Fibroblast of upper back skin (primary cell): ENCODE measurements at regions not wholly inside any gene's neighbourhood (a gene's known extent, or its start where the extent isn't known, plus 50 kb on each side); places are given as distances from the start of the nearest gene placed in this dataset.
"Not testable (repeated sequence)": the region's sequence is repeated elsewhere in the genome, so short reads cannot be mapped to it uniquely, and the experiment has no call there.

Source experiments
- DNase-seq: peaks from one replicate; pipeline ENCODE4 v3.0.0-alpha.2; 2013

DNA sequence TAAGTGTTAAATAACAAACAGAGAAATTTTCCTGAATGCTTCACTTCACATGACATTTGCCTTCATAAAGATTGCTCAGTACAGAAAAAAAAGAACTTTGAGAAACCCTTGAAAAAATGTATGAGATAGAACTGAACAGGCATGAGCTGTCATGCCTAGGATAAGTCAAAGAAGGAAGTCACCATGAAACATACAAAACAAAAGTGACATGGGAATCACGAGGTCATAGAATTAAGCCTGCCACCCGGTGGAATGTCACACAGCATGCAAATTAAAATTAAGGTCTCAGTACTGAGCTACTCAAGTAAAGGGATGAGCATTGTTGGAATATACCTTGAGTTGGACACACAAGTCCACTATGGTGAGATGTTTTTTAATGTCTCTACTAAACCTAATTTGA is 652.5 kb upstream of the NECTIN3 start:
- no peak for DNase-seq

DNA sequence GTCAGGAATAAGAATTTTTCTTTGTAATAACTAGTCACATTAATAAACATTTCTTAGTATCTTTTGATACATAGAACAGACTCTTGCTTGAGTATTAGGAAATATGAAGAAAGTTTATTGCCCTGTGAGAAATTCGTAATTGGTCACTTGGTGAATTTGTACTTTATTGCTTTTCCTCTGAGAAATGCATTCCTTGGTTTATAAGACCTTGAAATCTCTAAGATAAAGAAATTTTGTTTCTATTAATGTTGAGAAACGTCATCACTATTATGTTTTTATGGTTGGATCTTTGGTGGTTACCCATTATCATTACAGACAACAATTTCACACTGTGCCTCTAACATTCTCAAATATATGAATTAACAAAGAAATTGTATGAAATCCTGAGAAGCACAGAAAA is 652.0 kb upstream of the NECTIN3 start:
- no peak for DNase-seq

DNA sequence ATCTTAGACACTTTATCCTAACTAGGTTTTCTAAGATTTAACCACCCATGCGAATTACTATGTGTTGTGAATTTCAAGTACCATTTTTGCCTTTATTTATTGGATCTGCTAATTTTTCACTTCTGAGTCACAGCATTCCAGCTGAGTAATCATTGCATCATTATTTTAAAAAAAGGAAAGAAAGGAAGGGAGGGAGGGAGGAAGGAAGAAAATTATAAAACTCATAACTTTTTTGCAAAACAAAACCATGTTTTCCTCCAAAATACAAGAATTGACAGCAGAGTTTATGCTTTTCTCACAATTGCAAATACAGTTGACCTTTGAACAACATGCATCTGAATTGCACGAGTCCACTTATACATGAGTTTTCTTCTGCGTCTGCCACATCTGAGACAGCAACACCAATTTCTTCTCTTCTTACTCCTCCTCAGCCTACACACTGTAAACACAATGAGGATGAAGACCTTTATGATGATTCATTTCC is 651.4 kb upstream of the NECTIN3 start:
- peak; percentile 88 for DNase-seq

DNA sequence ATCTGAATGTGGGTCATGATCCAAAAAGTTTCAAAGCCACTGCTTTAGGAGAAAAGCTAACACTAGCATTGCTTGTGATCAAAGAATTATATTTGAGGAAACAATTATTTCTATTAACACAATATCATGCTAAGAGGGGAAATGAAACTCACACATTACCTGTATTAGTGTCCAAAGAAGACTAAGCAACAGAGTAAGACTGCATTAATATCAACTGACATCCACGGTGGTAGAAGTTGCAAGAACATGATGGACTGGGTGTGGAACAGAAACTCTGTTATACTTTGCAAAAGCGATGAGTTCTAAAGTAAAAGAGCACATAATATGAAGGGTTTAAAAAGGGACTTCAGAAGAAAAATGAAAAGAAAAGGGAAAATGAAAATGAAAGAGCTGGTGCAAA is 648.3 kb upstream of the NECTIN3 start:
- no peak for DNase-seq

DNA sequence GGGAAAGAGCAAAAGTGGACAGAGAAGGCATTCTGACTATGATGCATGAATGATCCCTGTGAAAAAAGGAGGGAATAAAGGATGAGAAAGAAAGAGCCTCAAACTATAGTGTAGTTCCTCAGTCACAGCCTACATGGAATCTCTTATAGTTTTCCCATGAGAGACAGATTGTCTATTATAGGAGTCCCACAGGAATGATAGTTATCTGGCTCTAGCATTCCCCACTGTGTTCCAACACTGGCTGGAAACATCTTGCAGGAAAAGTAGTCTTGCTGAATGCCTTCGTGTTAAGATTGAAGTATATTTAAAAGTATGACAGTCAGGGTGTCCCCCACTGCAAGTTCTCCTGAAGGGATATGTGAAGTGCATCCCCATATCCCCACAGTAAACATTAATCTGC is 641.5 kb upstream of the NECTIN3 start:
- DNase-seq: peak; percentile 59

DNA sequence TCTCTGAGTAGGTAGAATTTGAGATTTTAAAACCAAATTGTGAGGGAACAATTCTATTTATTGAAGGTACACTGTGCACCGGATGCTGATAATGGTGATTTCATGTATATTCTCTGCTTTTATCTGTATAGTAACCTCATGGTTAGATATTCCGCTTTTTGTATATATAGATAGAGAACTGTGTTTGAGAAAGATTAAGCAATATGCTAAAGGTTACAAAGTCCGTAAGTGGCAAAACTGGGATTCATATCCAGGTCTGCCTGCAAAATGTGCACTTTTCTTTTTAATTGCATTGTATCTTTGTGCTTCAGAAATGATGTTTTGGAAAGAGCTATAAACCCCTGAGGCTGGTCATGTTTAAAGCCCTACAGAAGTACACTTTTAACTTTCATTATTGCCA is 635.4 kb upstream of the NECTIN3 start:
- DNase-seq: no peak

DNA sequence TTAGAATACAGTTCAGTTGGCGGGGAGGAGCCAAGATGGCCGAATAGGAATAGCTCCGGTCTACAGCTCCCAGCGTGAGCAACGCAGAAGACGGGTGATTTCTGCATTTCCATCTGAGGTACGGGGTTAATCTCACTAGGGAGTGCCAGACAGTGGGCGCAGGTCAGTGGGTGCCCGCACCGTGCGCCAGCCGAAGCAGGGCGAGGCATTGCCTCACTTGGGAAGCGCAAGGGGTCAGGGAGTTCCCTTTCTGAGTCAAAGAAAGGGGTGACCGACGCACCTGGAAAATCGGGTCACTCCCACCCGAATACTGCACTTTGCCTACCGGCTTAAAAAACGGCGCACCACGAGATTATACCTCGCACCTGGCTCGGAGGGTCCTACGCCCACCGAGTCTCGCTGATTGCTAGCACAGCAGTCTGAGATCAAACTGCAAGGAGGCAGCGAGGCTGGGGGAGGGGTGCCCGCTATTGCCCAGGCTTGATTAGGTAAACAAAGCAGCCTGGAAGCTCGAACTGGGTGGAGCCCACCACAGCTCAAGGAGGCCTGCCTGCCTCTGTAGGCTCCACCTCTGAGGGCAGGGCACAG is 631.5 kb upstream of the NECTIN3 start:
- DNase-seq: not testable (repeated sequence)

DNA sequence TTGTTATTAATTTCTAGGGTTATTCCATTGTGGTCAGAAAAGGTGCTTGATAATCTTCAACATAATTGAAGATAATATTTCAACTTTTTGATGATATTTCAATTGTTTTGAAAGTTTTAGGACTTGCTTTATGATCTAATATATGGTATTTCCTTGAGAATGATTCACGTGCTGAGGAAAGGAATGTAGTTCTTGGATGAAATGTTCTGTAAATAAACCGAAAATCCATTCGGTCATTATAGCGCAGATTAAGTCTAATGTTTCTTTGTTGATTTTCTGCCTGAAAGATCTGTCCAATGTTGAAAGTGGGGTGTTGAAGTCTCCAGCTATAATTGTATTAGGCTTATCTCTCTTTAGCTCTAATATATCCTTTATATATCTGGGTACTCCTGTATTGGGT is 617.5 kb upstream of the NECTIN3 start:
- DNase-seq: no peak

DNA sequence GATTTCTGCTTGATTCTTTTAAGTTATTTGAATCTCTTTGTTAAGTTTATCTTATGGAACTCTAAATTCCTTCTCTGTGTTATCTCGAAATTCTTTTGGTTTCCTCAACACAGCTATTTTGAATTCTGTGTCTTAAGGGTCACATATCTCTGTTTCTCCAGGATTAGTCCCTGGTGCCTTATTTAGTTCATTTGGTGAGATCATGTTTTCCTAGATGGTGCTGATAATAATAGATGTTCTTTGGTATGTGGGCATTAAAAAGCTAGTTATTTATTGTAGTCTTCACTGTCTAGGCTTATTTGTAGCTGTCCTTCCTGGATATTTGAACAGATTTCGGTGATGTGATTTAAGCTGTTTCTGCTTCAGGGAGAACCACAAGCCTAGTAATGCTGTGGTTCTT is 615.6 kb upstream of the NECTIN3 start:
- DNase-seq: no peak

DNA sequence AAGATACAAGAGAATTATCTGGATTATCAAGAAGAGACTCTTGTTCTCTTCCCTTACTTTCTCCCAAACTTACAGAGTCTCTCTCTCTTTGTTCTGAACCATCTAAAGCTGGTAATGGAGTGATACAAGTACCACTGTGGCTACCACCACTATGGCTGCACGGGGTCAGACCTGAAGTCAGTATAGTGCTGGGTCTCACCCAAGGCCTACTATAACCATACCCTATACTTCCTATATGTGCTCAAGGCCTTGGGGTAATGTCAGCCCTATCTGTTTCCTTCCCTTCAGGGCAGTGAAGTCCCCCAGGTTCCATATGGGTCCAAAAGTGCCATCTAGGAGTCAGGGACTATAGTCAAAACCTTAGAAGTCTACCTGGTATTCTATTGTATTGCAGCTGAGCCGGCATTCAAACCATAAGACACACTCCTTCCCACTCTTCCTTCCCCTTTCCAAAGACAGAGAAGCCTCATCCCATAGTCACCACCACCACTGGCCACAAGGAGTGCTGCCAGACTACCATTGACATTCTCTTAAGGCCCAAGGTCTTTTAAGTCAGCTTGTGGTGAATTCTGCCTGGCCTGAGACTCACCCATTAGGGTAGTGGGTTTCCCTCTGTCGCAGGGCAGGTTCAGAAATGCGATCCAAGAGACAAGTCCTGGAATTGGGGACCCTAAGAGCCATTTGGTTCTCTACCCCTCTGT is 615.0 kb upstream of the NECTIN3 start:
- no peak for DNase-seq

DNA sequence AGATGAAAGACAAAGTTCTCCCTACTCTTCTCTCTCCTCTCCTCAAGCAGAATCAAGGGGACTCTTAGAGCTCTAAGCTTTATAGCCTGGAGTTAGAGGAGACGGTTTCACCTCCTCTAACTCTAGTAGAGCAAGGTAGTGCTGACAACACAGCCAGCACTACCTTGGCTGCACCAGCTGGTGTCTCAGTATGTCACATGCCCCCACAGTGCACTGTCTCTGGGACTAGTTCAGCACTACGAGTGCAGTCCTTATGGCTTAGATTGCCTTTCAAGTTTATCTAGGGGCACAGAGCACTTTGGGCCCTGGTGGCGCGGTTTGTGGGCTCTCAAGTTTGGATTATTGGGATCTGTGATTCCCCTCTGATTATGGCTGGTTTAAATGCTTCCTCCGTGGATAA is 614.1 kb upstream of the NECTIN3 start:
- no peak for DNase-seq

DNA sequence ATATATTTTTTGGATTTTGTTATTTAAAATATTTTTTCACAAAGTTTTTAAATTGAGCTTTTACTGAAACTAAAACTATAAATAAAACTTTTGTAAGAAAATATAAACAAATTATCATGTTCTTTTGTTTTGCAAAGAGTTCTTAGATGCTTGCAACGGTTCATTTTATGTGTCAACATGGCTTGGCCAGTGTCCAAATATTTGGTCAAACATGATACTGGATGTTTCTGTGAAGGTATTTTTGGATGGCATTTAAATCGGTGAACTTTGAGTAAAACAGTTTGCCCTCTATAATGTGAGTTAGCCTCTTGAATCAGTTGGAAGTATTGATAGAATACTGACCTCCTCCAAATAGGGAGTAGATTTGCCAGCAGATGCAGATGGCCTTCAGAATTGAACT is 612.6 kb upstream of the NECTIN3 start:
- DNase-seq: peak; percentile 22

DNA sequence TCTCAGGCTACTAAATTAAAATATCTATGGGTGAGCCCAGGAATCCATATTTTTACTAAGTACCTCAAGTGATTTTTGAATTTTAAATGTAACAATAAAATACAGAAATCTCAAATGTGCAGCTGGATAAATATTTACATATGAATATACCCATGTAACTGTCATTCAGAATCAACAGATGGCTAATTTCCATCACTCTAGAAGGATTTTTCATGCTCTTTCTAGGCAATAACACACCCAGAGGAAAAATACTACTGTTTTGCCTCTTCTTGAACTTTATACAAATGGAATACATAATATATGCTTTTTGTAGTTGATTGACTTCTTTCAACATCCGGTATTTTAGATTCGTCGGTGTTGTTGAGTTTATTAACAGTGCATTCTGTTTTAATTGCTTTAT is 601.3 kb upstream of the NECTIN3 start:
- no peak for DNase-seq

DNA sequence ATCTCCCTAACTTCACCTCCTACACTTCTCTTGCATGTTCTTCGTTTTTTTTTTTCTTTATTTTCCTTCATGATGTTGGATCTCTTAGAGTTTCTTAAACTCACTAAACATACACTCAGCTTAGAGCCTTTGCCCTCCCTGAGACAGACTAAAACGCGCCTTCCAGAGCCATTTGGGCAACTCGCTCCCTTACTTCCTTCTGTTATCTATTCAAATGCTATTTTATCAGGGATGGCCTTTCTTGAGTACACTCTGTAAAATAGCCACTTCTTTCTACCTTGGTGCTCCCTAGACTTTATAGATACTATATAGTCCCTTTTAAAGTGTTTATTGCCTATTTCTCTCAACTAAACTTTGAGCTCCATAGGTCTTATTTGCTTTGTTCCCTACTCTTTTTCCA is 598.2 kb upstream of the NECTIN3 start:
- DNase-seq: no peak

DNA sequence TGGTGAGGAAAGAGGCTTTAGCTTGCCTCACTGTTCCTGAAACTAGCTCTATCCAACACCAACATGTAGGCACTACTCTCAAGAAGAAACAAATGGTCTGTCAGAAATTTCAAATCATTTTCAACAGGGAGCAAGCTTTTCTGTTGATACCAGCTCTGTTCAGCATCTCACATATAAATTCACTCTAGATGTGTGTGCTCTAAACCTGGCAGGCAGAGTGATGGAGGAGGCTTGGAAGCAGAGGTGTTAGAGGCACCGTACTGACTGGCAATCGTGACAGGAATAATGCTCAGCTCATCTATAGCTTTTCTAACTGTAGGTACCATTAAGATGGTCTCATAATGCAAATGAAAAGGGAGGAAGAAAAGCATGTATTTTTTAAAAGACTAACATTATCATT is 597.2 kb upstream of the NECTIN3 start:
- DNase-seq: no peak

DNA sequence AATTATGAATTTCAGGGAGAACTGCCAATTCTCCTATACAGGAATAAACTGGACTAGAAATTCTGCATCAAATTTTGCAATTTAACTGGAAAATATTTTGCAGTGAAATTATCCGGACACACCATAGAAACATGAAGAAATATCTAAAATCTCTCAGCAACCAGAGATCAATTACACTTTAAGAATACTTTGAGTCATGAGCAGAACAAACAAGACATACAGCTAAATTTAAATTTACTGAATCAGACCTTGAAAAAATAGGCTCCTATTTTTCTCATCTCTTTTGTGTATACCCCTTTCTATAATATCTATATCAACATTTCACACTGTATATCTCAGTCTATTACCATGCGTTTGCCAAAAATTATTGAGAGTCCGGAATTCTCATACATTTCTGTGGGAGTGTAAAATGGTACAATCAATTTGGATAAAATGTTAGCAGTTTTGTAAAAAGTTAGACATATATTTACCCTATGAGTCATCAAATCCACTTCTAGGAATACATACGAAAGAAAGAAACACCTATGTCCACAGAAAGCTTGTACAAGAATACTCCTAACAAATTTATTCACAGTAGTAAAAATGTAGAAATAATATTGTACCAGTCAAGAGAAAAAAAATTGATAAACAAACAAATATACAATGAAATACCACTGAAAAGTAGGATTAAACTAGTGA is 593.1 kb upstream of the NECTIN3 start:
- no peak for DNase-seq

DNA sequence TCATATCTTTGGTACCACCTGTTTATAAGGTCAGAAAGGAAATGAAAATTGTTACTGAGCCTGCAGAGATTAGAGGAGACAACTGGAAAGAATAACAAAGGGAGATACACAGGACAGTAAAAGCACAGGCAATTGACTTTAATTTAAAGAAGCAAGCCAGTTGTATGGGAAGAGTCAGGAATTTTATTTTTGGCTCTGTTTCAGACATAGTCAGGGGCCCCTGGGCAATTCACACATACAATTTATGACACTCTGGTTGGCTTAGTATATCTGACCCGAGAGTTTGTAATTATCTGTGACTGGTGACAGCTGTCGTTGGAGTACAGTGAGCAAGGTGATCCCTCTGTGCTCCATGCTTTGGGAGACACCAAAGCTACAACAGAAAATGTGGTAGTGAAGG is 591.9 kb upstream of the NECTIN3 start:
- DNase-seq: no peak

DNA sequence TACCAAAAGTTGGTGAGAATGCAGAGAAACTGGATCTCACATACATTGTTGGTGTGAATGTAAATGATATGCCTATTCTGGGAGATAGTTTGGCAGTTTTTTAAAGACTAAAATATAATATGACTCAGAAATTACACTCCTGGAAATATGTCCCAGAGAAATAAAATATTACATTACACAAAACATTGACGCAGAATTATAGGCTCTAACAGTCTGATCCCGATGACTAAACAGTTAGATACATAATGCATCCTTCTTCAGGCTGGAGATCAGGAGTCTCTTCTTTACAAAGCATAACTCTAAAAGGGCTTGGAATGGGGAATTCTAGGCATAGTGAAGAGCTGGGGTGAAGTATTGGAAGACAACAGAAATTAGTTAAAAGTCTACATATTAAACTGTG is 586.2 kb upstream of the NECTIN3 start:
- no peak for DNase-seq

DNA sequence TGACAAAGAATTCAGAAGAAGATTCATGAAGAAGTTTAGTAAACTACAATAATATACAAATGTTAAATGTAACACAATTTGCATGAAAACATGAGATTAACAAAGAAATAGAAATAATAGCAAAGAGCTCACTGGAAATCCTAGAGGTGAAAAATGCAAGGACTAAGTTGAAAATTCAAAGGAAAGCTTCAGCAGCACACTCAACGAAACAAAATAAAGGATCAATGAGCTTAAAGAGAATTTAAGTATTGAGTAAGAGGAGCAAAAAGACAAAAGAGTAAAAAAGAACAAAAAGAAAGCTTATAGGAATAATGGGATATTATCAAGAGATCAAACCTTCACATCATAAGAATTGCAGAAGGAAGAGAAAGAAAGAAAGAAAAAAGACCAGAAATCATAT is 583.8 kb upstream of the NECTIN3 start:
- no peak for DNase-seq

DNA sequence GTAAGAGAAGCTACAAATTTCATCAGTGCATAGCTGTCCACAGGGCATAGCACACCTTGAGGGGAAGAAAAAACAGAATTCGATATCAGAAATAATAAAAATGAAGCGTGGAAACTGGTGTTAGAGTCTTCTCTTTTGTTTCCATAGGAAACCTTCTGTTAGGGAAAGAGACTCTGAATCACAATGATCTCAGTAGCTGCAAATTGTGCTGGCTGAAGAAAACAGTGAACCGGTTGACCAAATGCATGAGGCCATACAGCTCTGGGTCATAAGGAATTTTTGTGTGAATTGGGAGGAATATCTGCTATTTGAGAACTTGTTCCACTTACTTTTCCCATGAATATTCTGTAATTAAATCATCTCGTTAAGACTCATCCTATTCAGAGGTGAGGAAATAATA is 580.2 kb upstream of the NECTIN3 start:
- DNase-seq: no peak

DNA sequence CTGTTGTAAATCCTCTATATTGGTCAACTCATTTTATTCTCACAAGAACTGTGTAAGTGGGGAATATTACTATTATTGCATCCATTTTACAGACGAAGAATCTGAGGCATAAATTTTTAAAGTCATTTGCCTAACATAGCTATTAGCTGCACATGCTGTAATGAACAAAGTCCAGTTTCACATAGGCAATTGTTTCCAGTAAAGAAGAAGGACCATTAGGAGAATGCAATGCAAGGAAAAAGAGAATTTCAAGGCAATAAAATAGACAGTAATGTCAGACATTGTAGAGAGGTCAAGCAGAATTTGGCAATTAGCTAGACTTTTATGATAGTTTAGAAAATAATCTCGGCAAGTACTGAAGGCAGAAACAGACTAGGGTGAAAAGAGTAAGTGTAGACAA is 578.7 kb upstream of the NECTIN3 start:
- DNase-seq: no peak

DNA sequence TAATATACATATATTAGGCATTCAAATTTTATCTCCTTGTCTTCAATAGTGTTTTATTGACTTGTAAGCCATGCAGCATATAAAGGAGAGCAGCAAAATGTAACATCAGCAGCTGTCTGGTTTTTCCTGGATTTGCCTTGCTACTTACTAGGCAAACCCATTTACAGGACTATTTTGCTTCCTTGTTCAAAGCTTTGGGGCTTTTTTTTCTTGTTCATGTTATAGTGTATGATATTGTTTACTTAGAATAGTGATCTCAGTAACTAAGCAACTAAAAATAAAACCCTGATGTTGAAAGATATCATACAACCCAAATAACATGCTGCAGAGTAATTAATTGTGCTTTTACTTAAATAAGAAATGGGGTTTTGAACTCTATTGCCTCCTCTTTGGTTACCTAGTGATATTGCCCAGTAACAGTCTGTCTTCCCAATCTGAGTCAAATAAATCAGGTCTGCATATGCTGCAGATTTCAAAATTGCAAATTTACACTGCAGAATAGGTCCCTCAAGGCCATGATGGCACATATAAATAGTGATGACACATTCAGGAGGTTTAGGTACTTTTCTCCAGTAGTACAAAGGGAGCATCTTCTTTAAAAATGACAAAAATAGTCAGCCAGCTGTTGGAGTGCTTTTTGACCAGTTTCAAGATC is 578.1 kb upstream of the NECTIN3 start:
- no peak for DNase-seq

DNA sequence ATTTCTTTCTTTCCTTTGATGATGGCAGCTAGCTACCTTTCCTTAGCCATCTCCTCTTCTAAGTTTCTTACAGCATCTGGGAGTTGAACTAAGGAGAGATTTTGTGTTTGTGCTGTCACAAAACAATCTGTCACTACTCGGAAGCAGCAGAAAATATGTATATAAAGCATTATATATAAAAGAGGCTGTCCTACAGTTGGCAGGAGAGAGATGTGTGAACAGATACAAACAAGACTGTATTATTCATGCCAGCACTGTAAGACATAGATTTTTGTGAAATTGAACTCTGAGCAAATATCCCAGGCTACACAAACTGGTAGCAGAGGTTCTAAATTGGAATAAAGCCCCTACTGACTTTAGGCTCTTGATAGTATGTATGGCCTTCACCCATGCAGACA is 577.5 kb upstream of the NECTIN3 start:
- no peak for DNase-seq

DNA sequence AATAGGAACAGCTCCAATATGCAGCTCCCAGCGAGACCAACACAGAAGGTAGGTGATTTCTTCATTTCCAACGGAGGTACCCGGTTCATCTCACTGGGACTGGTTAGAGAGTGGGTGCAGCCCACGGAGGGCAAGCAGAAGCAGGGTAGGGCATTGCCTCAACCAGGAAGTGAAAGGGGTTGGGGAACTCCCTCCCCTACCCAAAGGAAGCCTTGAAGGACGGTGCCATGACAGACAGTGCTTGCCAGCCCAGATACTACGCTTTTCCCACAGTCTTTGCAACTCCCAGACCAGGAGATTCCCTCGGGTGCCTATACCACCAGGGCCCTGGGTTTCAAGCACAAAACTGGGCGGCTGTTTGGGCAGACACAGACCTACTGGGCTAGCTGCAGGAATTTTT is 576.9 kb upstream of the NECTIN3 start:
- no peak for DNase-seq
